Sciatic nerve (tissue), 2 donors: ENCODE measurements at regions not wholly inside any gene's neighbourhood (a gene's known extent, or its start where the extent isn't known, plus 50 kb on each side); places are given as distances from the start of the nearest gene placed in this dataset.
A peak's percentile ranks its signal among the peaks of the same experiment; 100 is the strongest.

Source experiments
- ATAC-seq: fragments of 200-7000 bp; cut with Tn5 transposase; one replicate; pipeline ENCODE4 v1.9.1; 2020; ENCODE audit warnings: mild to moderate bottlenecking, moderate library complexity
- DNase-seq: peaks from one replicate; pipeline ENCODE4 v3.0.0-alpha.2; 2020; ENCODE audit warnings: low spot score
- intact Hi-C: fragments of 100-400 bp; cut with DNase I; formaldehyde crosslinking; loops from one replicate; pipeline ENCODE4 v1.14.2; 2022
- donor health status: DM: no; HTN: no; CAD: no.
- donor health status: DM: no; HTN: no; CAD: no.

DNA sequence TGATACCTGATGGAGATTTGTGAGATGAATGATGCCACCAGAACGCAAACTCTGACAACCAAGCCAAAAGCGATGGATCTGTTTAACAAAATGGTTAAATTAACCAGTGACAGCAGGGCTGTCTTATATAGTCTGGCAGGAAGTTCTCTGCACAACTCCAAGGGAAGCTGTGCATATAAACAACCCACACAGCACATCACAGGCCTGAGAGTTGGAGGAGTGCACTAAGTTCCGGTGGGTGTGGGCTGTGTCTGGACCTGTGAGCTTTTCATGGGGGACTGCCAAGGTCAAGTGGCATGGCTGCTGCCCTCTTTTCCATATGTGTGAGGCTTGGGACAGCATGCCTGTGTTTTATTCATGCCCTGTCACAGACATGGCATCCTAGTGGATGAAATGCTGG is 414.6 kb upstream of the TRIB2 start:
- intact Hi-C loops: no loop called here
- DNase-seq (no peak), ATAC-seq (no peak)

DNA sequence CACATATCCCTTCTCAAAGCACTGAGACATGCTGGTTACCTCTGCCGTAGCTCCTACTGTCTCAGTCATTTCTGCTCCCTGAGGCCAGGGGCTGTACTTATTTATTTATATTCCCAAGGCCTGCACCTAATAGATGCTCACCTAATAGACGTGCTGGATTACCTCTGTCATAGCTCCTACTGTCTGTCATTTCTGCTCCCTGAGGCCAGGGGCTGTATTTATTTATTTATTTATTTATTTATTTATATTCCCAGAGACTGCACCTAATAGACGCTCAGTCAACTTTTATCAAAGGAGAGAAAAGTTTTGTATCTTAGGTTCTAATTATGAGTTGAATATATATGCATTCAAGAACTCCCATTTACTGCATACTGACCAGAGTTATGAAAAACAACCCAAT is 414.0 kb upstream of the TRIB2 start:
- intact Hi-C loops: no loop called here
- DNase-seq (no peak), ATAC-seq (no peak)

- DNase-seq (no peak), ATAC-seq (peak; percentile 51)
- intact Hi-C loops: no loop called here
Observed at GRCh38 chr2:12303181-12304030, 413.3 kb upstream of the TRIB2 start.

GRCh38 chr2:12304564-12305171 is 412.1 kb upstream of the TRIB2 start:
- ATAC-seq (peak; percentile 66), DNase-seq (no peak)
- intact Hi-C loops: no loop called here

DNA sequence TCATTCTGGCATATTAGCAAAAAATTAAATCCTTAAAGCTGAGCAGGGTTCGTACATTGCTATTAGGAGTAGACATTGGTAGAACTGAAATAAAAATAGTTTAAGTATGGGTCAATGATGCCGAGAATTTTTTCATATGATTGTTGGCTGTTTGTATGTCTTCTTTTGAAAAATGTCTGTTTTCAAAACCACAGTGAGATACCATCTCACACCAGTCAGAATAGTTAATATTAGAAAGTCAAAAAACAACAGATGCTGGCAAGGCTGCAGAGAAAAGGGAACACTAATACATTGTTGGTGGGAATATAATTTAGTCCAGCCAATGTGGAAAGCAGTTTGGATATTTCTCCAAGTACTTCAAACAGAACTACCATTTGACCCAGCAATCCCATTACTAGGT is 410.8 kb upstream of the TRIB2 start:
- intact Hi-C loops: no loop called here
- no peak for ATAC-seq
- no peak for DNase-seq

GRCh38 chr2:12310399-12310798 is 406.3 kb upstream of the TRIB2 start:
- intact Hi-C loops: no loop called here
- DNase-seq: no peak
- ATAC-seq: no peak

- ATAC-seq: no peak
- no peak for DNase-seq
- intact Hi-C loops: no loop called here
Observed at GRCh38 chr2:12313445-12314126, 403.1 kb upstream of the TRIB2 start.

DNA sequence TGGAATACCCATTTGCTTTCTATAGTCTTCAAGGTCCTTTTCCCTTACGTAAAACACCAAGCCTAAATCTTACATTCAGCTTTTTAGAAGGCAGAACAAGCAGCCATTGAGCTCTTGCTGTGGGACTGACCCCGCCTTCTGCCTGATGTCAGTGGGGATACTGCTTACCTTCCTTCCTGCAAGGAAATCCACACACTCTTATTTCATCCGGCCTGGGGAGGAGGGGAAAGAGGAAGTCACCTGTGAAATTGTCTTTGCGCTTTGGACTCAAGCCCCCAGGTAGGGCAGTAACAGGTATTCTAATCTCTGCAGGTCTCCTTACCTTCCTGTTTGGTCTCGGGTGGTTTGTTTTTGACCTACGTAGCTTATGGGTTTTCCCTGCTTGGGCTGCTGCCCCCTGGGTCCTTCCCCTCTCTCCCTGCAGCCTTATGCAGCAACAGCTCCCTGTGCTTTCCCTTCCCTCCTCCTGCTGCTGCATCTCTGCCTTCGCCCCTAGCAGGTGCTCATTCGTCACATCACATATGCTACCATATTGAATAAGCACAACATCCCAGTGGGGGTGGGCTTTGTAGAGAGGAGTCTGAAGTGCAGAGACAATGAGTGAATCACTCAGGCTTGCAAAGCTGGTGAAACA is 402.5 kb upstream of the TRIB2 start:
- intact Hi-C loops: no loop called here
- ATAC-seq (no peak), DNase-seq (no peak)

DNA sequence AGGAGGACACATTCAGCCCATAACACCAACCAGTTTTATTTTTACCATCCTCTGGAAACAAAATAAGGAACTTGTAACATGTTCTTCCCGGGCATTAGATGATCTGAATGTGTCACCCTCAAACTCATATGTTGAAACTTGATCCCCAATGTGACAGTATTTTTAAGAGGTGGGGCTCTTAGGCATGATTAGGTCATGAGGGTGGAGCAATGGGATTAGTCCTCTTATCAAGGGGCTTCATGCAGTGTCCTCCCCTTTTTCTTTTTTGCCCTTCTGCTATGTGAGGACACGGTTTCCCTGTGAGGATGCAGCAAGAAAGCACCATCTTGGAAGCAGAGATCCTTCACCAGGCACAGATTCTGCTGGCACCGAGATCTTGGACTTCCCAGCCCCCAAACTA is 401.5 kb upstream of the TRIB2 start:
- intact Hi-C loops: no loop called here
- ATAC-seq (no peak), DNase-seq (no peak)

DNA sequence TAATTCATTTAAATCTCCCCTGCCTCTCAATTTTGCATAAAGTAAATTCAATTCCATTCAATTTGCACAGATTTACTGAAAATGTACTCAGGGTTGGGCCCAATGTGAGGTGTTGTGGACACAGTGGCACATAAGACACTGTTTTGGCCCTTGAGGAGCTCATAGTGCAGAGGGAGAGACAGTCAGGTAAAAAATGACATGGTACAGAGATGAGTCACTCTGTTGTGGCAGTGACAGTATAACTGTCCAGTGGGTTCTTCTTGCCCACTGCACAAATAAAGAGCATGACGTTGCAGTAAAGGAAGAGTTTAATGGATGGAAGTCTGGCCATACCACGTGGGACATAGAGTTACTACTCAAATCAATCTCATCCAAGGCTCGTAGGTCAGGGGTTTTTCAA is 400.3 kb upstream of the TRIB2 start:
- intact Hi-C loops: no loop called here
- no peak for ATAC-seq
- no peak for DNase-seq

GRCh38 chr2:12317286-12317685 is 399.4 kb upstream of the TRIB2 start:
- ATAC-seq (no peak), DNase-seq (no peak)
- intact Hi-C loops: no loop called here

- DNase-seq: no peak
Observed at GRCh38 chr2:12317814-12318426, 398.8 kb upstream of the TRIB2 start.

DNA sequence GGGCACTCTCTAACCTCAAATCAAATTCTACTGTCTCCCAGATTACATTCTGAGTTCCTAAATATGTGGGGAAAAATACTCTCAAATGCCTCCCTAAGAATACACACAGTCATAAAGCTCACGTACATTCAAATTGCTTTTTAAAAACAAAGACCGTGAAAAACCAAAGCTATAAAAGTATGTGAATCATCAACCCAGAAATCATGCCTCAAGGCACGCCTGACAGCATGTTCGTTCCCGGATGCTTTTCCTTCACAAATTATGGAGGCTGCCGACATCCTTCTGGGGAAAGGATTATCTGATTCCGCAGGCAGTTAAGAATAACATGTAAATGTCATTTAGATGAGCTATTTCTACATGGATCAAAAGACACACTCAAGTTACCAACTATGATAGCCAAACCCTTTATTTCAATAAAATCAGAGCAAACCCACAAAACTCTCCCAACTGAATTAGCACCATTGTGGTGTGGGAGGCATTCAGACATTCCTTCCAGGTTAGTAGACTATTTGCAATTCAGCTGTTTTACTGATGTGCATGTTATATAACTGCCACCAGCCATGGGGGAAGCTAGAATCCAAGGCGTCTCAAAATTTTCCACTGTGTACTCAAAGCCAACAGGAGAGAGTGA is 398.2 kb upstream of the TRIB2 start:
- no peak for ATAC-seq
- DNase-seq: no peak
- intact Hi-C loops: no loop called here

More at GRCh38 chr2:12317814-12318426, 398.8 kb upstream of the TRIB2 start:
- ATAC-seq: peak; percentile 7
- intact Hi-C loops: no loop called here

GRCh38 chr2:12320027-12320734 is 396.6 kb upstream of the TRIB2 start:
- intact Hi-C loops: loop anchor here (10.0 kb wide), 1 partner anchor 455 kb away; no protein-coding TSS in a partner anchor
- ATAC-seq (peak; percentile 50), DNase-seq (no peak)

- ATAC-seq (peak; percentile 89), DNase-seq (no peak)
- intact Hi-C loops: loop anchor here (10.0 kb wide), 1 partner anchor 456 kb away; no protein-coding TSS in a partner anchor
Observed at GRCh38 chr2:12320991-12321641, 395.6 kb upstream of the TRIB2 start.

GRCh38 chr2:12321886-12322285 is 394.9 kb upstream of the TRIB2 start:
- intact Hi-C loops: loop anchor here (10.0 kb wide), 1 partner anchor 457 kb away; no protein-coding TSS in a partner anchor
- ATAC-seq: no peak
- DNase-seq: no peak

DNA sequence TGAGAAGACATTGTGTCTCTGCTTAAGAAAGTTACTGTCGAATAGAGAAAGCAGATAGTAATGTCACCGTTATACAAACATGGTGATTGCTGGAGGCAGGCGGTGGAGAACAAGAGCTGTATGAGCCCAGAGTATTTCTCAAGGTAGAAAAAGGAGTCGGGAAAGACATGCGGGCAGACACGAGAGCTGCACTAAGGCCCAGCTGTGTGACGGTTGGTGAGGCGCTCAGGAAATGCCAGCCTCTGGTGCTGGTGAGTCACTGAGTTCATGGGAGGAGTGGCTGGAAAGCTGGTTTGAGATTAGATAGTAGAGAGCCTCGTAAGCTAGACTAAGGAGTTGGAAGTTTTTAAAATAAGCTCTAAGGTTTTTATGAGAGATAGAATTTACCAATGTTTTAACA is 390.9 kb upstream of the TRIB2 start:
- ATAC-seq (no peak), DNase-seq (no peak)

More for the DNA sequence above, 390.9 kb upstream of the TRIB2 start:
- intact Hi-C loops: loop anchor here (10.0 kb wide), 1 partner anchor 461 kb away; no protein-coding TSS in a partner anchor
